ENCODE measurements at regions not wholly inside any gene's neighbourhood (a gene's known extent, or its start where the extent isn't known, plus 50 kb on each side); places are given as distances from the start of the nearest gene placed in this dataset.

DNA sequence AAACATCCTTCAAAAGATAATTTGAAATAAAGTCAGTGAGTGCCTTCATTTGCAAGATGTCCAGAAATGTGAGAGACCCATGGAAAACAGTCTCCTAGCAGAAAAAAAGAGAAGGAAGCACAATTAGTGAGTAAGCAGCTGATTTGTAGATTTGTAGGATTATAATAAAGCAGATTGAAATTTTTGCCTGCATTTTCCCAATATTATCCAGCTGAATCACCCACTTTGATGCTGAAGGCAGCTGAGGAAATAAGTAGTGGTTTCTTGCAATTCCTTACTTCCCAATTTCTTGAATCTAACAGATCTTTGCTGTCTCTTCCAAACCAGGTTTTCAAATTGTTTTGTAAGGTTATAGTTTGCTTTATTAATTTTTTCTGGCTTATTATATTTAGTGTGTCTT, 181.4 kb downstream of the GNAT3 start:
- H3K4me1 Mint-ChIP-seq = no peaks in the 10 kb centered on the region; the same call in 1 of the 3 replicates
- no peaks in the 10 kb centered on the region for H3K9me2 ChIP-seq (ENCODE audit: insufficient read depth)
- ATAC-seq = no peak
- H3K27me3 Mint-ChIP-seq (ENCODE audit: insufficient read depth, low read depth, poor library complexity) = no peaks in the 10 kb centered on the region
- peaks cover 5% of the 10 kb centered on the region; the same call in 2 of the 3 replicates for H3K9me3 Mint-ChIP-seq
- H3K36me3 Mint-ChIP-seq (ENCODE audit: low read depth) = no peaks in the 10 kb centered on the region
- H3K4me2 ChIP-seq = no peak overlapping the region
- no peak overlapping the region for H3K4me3 Mint-ChIP-seq
- no peak overlapping the region for H2AFZ ChIP-seq
- no peaks in the 10 kb centered on the region for H3K36me3 ChIP-seq (ENCODE audit: insufficient read depth)
- no peak overlapping the region for H3K27ac Mint-ChIP-seq
- no peaks in the 10 kb centered on the region for H3K79me2 ChIP-seq (replicated peaks; ENCODE audit: insufficient read depth)
- H3K27me3 ChIP-seq (ENCODE audit: insufficient read depth) = no peaks in the 10 kb centered on the region
- no peaks in the 10 kb centered on the region for H4K20me1 ChIP-seq (replicated peaks; ENCODE audit: insufficient read depth)
- H3K4me1 ChIP-seq (ENCODE audit: insufficient read depth) = no peaks in the 10 kb centered on the region
- TF ChIP-seq, protein P1, sequence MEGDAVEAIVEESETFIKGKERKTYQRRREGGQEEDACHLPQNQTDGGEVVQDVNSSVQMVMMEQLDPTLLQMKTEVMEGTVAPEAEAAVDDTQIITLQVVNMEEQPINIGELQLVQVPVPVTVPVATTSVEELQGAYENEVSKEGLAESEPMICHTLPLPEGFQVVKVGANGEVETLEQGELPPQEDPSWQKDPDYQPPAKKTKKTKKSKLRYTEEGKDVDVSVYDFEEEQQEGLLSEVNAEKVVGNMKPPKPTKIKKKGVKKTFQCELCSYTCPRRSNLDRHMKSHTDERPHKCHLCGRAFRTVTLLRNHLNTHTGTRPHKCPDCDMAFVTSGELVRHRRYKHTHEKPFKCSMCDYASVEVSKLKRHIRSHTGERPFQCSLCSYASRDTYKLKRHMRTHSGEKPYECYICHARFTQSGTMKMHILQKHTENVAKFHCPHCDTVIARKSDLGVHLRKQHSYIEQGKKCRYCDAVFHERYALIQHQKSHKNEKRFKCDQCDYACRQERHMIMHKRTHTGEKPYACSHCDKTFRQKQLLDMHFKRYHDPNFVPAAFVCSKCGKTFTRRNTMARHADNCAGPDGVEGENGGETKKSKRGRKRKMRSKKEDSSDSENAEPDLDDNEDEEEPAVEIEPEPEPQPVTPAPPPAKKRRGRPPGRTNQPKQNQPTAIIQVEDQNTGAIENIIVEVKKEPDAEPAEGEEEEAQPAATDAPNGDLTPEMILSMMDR (conservative IDR thresholded peaks at IDR 0.05; ENCODE audit: low read depth in 2 of 2) = no peak
- TF ChIP-seq NANOG (IDR thresholded peaks at IDR 0.05; ENCODE audit: borderline replicate concordance) (no peak), JUNB (IDR thresholded peaks at IDR 0.05; ENCODE audit: unreplicated experiment) (no peak), ZNF331 (CRISPR knock-in tag; IDR thresholded peaks at IDR 0.05; ENCODE audit: low read depth) (no peak), EZH2 (IDR thresholded peaks at IDR 0.05; ENCODE audit: low read depth, unreplicated experiment) (no peak), CREB1 (CRISPR knock-in tag; IDR thresholded peaks at IDR 0.05; ENCODE audit: low read depth) (no peak), EZH2phosphoT487 (IDR thresholded peaks at IDR 0.05; ENCODE audit: unreplicated experiment) (no peak), POLR2AphosphoS5 (IDR thresholded peaks at IDR 0.05; ENCODE audit: low read depth) (no peak), STAT1 (IDR thresholded peaks at IDR 0.05; ENCODE audit: unreplicated experiment) (no peak), ZNF114 (CRISPR knock-in tag; IDR thresholded peaks at IDR 0.05) (no peak)
- TF ChIP-seq, protein P2, sequence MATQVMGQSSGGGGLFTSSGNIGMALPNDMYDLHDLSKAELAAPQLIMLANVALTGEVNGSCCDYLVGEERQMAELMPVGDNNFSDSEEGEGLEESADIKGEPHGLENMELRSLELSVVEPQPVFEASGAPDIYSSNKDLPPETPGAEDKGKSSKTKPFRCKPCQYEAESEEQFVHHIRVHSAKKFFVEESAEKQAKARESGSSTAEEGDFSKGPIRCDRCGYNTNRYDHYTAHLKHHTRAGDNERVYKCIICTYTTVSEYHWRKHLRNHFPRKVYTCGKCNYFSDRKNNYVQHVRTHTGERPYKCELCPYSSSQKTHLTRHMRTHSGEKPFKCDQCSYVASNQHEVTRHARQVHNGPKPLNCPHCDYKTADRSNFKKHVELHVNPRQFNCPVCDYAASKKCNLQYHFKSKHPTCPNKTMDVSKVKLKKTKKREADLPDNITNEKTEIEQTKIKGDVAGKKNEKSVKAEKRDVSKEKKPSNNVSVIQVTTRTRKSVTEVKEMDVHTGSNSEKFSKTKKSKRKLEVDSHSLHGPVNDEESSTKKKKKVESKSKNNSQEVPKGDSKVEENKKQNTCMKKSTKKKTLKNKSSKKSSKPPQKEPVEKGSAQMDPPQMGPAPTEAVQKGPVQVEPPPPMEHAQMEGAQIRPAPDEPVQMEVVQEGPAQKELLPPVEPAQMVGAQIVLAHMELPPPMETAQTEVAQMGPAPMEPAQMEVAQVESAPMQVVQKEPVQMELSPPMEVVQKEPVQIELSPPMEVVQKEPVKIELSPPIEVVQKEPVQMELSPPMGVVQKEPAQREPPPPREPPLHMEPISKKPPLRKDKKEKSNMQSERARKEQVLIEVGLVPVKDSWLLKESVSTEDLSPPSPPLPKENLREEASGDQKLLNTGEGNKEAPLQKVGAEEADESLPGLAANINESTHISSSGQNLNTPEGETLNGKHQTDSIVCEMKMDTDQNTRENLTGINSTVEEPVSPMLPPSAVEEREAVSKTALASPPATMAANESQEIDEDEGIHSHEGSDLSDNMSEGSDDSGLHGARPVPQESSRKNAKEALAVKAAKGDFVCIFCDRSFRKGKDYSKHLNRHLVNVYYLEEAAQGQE (IDR thresholded peaks at IDR 0.05; ENCODE audit: unreplicated experiment) = no peak
- TF ChIP-seq, protein P3, sequence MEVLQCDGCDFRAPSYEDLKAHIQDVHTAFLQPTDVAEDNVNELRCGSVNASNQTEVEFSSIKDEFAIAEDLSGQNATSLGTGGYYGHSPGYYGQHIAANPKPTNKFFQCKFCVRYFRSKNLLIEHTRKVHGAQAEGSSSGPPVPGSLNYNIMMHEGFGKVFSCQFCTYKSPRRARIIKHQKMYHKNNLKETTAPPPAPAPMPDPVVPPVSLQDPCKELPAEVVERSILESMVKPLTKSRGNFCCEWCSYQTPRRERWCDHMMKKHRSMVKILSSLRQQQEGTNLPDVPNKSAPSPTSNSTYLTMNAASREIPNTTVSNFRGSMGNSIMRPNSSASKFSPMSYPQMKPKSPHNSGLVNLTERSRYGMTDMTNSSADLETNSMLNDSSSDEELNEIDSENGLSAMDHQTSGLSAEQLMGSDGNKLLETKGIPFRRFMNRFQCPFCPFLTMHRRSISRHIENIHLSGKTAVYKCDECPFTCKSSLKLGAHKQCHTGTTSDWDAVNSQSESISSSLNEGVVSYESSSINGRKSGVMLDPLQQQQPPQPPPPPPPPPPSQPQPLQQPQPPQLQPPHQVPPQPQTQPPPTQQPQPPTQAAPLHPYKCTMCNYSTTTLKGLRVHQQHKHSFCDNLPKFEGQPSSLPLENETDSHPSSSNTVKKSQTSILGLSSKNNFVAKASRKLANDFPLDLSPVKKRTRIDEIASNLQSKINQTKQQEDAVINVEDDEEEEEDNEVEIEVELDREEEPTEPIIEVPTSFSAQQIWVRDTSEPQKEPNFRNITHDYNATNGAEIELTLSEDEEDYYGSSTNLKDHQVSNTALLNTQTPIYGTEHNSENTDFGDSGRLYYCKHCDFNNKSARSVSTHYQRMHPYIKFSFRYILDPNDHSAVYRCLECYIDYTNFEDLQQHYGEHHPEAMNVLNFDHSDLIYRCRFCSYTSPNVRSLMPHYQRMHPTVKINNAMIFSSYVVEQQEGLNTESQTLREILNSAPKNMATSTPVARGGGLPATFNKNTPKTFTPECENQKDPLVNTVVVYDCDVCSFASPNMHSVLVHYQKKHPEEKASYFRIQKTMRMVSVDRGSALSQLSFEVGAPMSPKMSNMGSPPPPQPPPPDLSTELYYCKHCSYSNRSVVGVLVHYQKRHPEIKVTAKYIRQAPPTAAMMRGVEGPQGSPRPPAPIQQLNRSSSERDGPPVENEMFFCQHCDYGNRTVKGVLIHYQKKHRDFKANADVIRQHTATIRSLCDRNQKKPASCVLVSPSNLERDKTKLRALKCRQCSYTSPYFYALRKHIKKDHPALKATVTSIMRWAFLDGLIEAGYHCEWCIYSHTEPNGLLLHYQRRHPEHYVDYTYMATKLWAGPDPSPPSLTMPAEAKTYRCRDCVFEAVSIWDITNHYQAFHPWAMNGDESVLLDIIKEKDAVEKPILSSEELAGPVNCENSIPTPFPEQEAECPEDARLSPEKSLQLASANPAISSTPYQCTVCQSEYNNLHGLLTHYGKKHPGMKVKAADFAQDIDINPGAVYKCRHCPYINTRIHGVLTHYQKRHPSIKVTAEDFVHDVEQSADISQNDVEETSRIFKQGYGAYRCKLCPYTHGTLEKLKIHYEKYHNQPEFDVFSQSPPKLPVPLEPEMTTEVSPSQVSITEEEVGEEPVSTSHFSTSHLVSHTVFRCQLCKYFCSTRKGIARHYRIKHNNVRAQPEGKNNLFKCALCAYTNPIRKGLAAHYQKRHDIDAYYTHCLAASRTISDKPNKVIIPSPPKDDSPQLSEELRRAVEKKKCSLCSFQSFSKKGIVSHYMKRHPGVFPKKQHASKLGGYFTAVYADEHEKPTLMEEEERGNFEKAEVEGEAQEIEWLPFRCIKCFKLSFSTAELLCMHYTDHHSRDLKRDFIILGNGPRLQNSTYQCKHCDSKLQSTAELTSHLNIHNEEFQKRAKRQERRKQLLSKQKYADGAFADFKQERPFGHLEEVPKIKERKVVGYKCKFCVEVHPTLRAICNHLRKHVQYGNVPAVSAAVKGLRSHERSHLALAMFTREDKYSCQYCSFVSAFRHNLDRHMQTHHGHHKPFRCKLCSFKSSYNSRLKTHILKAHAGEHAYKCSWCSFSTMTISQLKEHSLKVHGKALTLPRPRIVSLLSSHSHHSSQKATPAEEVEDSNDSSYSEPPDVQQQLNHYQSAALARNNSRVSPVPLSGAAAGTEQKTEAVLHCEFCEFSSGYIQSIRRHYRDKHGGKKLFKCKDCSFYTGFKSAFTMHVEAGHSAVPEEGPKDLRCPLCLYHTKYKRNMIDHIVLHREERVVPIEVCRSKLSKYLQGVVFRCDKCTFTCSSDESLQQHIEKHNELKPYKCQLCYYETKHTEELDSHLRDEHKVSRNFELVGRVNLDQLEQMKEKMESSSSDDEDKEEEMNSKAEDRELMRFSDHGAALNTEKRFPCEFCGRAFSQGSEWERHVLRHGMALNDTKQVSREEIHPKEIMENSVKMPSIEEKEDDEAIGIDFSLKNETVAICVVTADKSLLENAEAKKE (CRISPR knock-in tag; IDR thresholded peaks at IDR 0.05) = no peak
- TF ChIP-seq, protein P4, sequence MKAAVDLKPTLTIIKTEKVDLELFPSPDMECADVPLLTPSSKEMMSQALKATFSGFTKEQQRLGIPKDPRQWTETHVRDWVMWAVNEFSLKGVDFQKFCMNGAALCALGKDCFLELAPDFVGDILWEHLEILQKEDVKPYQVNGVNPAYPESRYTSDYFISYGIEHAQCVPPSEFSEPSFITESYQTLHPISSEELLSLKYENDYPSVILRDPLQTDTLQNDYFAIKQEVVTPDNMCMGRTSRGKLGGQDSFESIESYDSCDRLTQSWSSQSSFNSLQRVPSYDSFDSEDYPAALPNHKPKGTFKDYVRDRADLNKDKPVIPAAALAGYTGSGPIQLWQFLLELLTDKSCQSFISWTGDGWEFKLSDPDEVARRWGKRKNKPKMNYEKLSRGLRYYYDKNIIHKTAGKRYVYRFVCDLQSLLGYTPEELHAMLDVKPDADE (IDR thresholded peaks at IDR 0.05) = no peak
- no peak for DNase-seq (ENCODE audit: low spot score)
- no peak overlapping the region for H3K4me3 ChIP-seq
- H3F3A ChIP-seq (replicated peaks; ENCODE audit: low read depth) = no peaks in the 10 kb centered on the region
- H3K27ac ChIP-seq (ENCODE audit: low read depth) = no peak overlapping the region

All from GM23338 (cell line).